Small intestine (tissue), 7 donors: ENCODE measurements at regions not wholly inside any gene's neighbourhood (a gene's known extent, or its start where the extent isn't known, plus 50 kb on each side); places are given as distances from the start of the nearest gene placed in this dataset.

Experiments
- DNase-seq, 2 donors: peaks; one replicate each; pipeline versions ENCODE4 v3.0.0 to v3.0.0-alpha.2; 2013
- FAIRE-seq: peaks from 2 replicates; lab custom pipeline; 2012; peaks lifted over from hg19 to GRCh38; lab: Jason Lieb, UNC
- H3K27ac ChIP-seq, 3 donors: one replicate each; pipeline ENCODE4 v1.5.1; 2013; ENCODE audit warnings: low read length in 2 of 3, mild to moderate bottlenecking in 2 of 3, control low read depth in 1 of 3, inconsistent platforms in 1 of 3, low read depth in 1 of 3, moderate library complexity in 1 of 3
- H3K27me3 ChIP-seq, 3 donors: one replicate each; pipeline ENCODE4 v1.6.1; 2013; ENCODE audit warnings: low read length in 3 of 3, inconsistent platforms in 1 of 3; ENCODE audit not compliant: control insufficient read depth in 3 of 3, insufficient read depth in 3 of 3
- H3K36me3 ChIP-seq, 3 donors: one replicate each; pipeline ENCODE4 v1.6.1; 2013; ENCODE audit warnings: low read length in 3 of 3, inconsistent platforms in 1 of 3, low read depth in 1 of 3, mild to moderate bottlenecking in 1 of 3, moderate library complexity in 1 of 3; ENCODE audit not compliant: control insufficient read depth in 3 of 3, insufficient read depth in 2 of 3
- H3K4me1 ChIP-seq, 3 donors: one replicate each; pipeline ENCODE4 v1.6.1; 2013; ENCODE audit warnings: low read length in 2 of 3, inconsistent platforms in 1 of 3, low read depth in 1 of 3, mild to moderate bottlenecking in 1 of 3, moderate library complexity in 1 of 3; ENCODE audit not compliant: control insufficient read depth in 3 of 3, insufficient read depth in 2 of 3
- H3K4me3 ChIP-seq, 3 donors: one replicate each; pipeline ENCODE4 v1.5.1; 2013; ENCODE audit warnings: low read length in 3 of 3, control low read depth in 1 of 3, inconsistent platforms in 1 of 3, low read depth in 1 of 3, mild to moderate bottlenecking in 1 of 3, moderate library complexity in 1 of 3
- H3K9me3 ChIP-seq, 2 donors: one replicate each; pipeline ENCODE4 v1.6.1; 2013; ENCODE audit warnings: low read depth in 1 of 2, low read length in 1 of 2; ENCODE audit not compliant: control insufficient read depth in 2 of 2, insufficient read depth in 1 of 2
- WGBS, 3 donors: extraction: QIAGEN DNeasy Blood & Tissue Kit; methylation state at CpG; one replicate each; pipeline ENCODE4 v1.1.7; 2013; 5-methylcytosine and 5-hydroxymethylcytosine counted together
- donor health status: healthy with polysubstance abuse.
- donor health status: control.
- donor health status: control.
- donor health status: Bipolar disorder and iron deficiency.
- donor health status: healthy.

DNA sequence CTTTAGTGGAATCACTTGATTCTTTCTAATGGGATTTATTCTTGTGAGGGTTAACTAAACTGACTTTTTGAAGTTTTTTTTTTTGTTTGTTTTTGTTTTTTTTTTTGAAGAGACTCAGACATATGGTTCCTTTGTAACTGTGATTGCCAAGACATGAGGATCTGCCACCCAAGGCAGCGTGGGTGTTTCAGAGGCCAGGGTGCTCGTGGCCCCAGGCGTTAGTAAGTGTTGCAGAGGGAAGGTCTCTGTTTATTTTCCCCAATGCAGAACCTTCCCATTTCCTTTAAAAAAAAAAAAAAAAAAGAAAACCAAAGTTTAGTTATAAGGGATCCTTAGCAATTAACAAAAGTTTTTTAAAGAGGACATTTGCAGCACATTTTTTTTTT lies 94.8 kb downstream of the CTTN start:
- Histone ChIP-seq H3K36me3 (peaks cover 0 to 56% (median 0%) of the 10 kb centered on the region in 3 donors), H3K4me1 (no peaks in the 10 kb centered on the region), H3K4me3 (no peak overlapping the region), H3K9me3 (peaks cover 0 to 17% of the 10 kb centered on the region in 2 donors), H3K27ac (no peak overlapping the region), H3K27me3 (no peaks in the 10 kb centered on the region)
- FAIRE-seq (no peak), DNase-seq (no peak)
- WGBS, 3 donors, result 74 to 92% (median 88%) methylated on average over 3 of the region's 3 CpGs

GRCh38 chr11:70493891-70494290 lies 95.6 kb downstream of the CTTN start:
- Histone ChIP-seq H3K27me3 (no peaks in the 10 kb centered on the region), H3K36me3 (peaks cover 0 to 55% (median 0%) of the 10 kb centered on the region in 3 donors), H3K4me3 (no peak overlapping the region), H3K4me1 (no peaks in the 10 kb centered on the region), H3K27ac (no peak overlapping the region), H3K9me3 (peaks cover 0 to 17% of the 10 kb centered on the region in 2 donors)
- DNase-seq (no peak), FAIRE-seq (no peak)
- 86 to 95% (median 92%) methylated on average over 8 of the region's 8 CpGs for WGBS, 3 donors

DNA sequence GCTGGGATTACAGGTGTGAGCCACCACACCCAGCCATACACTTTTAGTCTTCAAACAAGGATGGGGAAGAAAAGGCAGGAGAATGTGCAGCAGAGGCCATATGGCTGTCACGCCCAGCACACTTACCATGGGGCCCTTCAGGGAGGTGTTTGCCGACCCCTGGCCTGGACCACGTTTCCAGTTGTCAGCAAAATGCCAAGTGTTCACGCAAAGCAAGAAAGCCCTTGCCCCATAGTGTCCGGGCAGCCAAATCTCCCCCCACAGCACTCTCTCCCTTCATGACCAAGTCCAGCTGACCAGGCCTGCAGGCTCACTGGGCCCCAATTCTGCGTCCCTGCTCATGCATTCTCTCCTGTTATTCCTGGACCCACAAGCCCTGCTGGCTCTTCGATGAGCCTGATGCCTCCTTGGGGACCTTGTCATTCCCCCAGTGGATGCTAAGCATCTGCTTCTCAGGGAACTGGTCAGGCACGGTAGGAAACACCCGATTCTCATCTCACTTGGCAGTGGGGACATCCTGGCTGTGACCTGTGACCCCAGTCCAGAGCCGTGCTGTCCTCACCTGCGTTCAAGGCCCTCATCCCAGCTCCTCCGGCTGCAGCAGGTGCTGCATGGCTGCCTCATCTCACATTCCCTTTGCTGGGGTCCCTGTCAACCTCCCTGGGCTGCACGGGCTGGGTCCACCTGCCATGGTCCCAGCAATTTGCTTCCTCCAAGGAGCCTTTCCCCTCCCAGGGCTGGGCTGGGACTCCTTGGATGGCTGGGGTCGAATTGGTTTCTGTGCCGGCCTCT lies 96.4 kb downstream of the CTTN start:
- DNase-seq (no peak), FAIRE-seq (no peak)
- no peak overlapping the region for H3K4me3 ChIP-seq
- H3K27ac ChIP-seq, result no peak overlapping the region
- no peaks in the 10 kb centered on the region for H3K4me1 ChIP-seq
- WGBS, 3 donors, result 84 to 90% (median 89%) methylated on average over 15 of the region's 15 CpGs
- H3K9me3 ChIP-seq, result peaks cover 0 to 17% of the 10 kb centered on the region in 2 donors
- no peaks in the 10 kb centered on the region for H3K27me3 ChIP-seq
- H3K36me3 ChIP-seq, result peaks cover 0 to 63% (median 0%) of the 10 kb centered on the region in 3 donors

DNA sequence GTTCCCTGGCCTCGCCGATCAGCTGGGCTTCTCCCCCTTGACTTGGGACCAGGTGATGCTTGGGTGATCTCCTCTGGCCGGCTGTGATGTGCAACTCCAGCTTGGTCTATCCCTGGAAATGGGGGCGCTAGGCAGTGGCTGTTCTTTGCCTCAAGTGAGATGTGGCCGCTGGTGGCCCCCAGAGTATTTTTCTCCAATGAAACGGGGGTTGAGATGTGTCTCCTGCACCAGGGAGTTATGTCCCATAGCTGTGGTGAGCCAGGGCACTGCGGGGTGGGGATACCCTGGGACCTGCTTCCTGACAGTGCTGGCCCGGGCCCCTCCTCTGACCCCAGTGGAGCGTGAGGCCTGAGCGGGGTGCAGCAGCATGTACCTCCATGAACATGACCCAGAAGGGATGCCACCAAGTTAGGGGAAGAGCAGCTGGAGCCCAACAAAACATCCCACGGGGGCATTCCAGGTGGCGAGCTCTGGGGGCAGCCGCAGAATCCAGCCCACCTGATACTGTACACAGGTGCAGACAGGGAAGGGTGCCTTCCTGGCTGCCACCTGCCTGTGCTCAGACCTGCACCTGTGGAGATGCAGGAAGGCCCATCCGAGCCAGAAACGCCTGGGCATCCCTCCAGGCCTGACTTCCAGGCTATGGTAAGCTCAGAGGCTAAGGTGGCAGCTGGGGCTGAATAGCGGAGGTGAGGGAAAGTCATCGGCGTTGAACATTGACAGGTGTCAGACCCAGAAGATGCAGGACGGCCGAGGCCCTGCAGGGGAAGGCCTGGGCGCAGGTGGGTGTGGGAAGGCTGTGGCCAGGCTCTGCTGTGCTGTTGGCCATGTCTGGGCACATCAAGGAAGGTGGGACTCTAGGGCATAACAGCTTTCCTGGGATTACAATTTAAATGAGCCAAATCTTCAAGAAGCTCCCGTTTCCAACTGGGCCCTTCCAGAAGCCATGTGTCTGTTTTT lies 97.3 kb downstream of the CTTN start:
- DNase-seq, result no peak

GRCh38 chr11:70496591-70497535 lies 98.5 kb downstream of the CTTN start:
- 77 to 82% (median 80%) methylated on average over 16 of the region's 16 CpGs for WGBS, 3 donors
- DNase-seq, result no peak

More for the DNA sequence above, 97.3 kb downstream of the CTTN start:
- Histone ChIP-seq H3K36me3 (peaks cover 0 to 65% (median 0%) of the 10 kb centered on the region in 3 donors), H3K27me3 (no peaks in the 10 kb centered on the region), H3K9me3 (peaks cover 0 to 14% of the 10 kb centered on the region in 2 donors), H3K4me3 (no peak overlapping the region), H3K4me1 (no peaks in the 10 kb centered on the region), H3K27ac (no peak overlapping the region)
- WGBS, 3 donors, result 89 to 93% (median 89%) methylated on average over 22 of the region's 22 CpGs
- no peak for FAIRE-seq

DNA sequence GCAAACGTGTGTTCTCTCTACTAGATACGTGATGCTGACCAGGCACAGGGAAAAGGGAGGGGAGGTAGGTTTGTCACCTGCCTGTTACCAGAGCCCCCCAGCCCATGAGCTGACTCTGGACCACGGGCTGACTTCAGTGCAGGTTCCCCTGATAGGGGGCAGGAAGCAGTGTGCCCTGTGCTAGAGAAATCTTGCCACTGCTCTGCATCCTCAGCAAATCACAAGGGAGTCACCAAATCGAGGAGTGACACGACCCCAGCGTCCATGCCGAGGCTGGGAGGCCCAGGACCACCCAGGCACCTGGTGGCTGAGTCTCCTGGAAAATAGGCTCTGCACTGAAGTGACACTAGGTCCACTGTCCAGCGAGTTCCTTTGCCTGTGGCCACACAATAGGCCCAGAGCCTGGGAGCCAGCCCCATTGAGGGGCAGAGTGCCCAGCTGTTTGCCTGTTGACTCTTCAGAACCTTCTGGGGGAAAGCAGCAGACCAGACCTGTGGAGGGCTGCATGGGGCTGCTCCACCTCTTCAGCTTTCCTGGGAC lies 99.3 kb downstream of the CTTN start:
- WGBS, 3 donors, result 66 to 85% (median 67%) methylated on average over 8 of the region's 8 CpGs
- Histone ChIP-seq H3K4me1 (no peaks in the 10 kb centered on the region), H3K27ac (no peak overlapping the region), H3K4me3 (no peak overlapping the region), H3K9me3 (no peaks in the 10 kb centered on the region), H3K27me3 (no peaks in the 10 kb centered on the region), H3K36me3 (peaks cover 0 to 61% (median 0%) of the 10 kb centered on the region in 3 donors)
- no peak for FAIRE-seq
- DNase-seq, result no peak

More at GRCh38 chr11:70496591-70497535, 98.5 kb downstream of the CTTN start:
- no peak overlapping the region for H3K27ac ChIP-seq
- peaks cover 0 to 3% of the 10 kb centered on the region in 2 donors for H3K9me3 ChIP-seq
- no peaks in the 10 kb centered on the region for H3K27me3 ChIP-seq
- FAIRE-seq, result no peak
- H3K4me1 ChIP-seq, result no peaks in the 10 kb centered on the region
- no peak overlapping the region for H3K4me3 ChIP-seq
- peaks cover 0 to 65% (median 0%) of the 10 kb centered on the region in 3 donors for H3K36me3 ChIP-seq

DNA sequence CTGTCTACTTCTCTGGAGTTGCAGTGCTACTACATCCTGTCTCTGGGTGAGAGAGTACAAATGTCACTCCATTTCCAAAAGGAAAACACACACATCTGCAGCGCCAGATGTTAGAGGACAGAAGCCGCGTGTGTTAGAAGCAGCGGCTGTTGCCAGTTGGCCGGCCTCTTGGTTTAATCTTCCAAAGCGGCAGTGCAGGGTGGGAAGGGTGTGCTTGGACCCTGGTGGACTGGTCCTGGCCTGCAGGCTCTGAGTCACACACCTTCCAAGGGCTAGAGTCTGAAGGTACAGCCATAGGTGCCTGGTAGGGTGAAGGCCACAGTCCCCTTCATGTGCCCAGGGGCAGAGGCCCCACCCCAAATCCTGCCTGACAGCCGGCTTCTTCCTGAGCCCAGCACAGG lies 99.8 kb downstream of the CTTN start:
- FAIRE-seq (no peak), DNase-seq (no peak)
- H3K9me3 ChIP-seq, result no peaks in the 10 kb centered on the region
- H3K27ac ChIP-seq, result no peak overlapping the region
- no peaks in the 10 kb centered on the region for H3K4me1 ChIP-seq
- H3K4me3 ChIP-seq, result no peak overlapping the region
- H3K36me3 ChIP-seq, result peaks cover 0 to 61% (median 0%) of the 10 kb centered on the region in 3 donors
- WGBS, 3 donors, result 72 to 83% (median 80%) methylated on average over 7 of the region's 7 CpGs
- no peaks in the 10 kb centered on the region for H3K27me3 ChIP-seq
